Neural crest cell (in vitro differentiated cells): ENCODE measurements at regions not wholly inside any gene's neighbourhood (a gene's known extent, or its start where the extent isn't known, plus 50 kb on each side); places are given as distances from the start of the nearest gene placed in this dataset.

Experiments
- DNase-seq: peaks from one replicate; pipeline ENCODE4 v3.0.0; 2021; ENCODE audit warnings: low read depth, mixed read lengths, low spot score
- H3K27ac Mint-ChIP-seq: one replicate; pipeline ENCODE4 v1.8.0; 2021; ENCODE audit warnings: mild to moderate bottlenecking, mixed read lengths; ENCODE audit not compliant: unreplicated experiment
- H3K27me3 Mint-ChIP-seq: 2 replicates; pipeline ENCODE4 v1.8.0; 2021; ENCODE audit warnings: low read depth, mild to moderate bottlenecking, mixed read lengths
- H3K36me3 Mint-ChIP-seq: 2 replicates; pipeline ENCODE4 v1.8.0; 2021; ENCODE audit warnings: low read depth, mild to moderate bottlenecking, mixed read lengths
- H3K4me1 Mint-ChIP-seq: 2 replicates; pipeline ENCODE4 v1.8.0; 2021; ENCODE audit warnings: mixed read lengths
- H3K4me3 Mint-ChIP-seq: one replicate; pipeline ENCODE4 v1.8.0; 2021; ENCODE audit warnings: mild to moderate bottlenecking, mixed read lengths
- H3K9me3 Mint-ChIP-seq: 2 replicates; pipeline ENCODE4 v1.8.0; 2021; ENCODE audit warnings: mixed read lengths
- TF ChIP-seq, protein P1 (sequence below): fragments of 200-600 bp; sonication (generic); conservative IDR thresholded peaks from 2 replicates; pipeline ENCODE4 v1.5.0; 2021; ENCODE audit warnings: antibody characterized with exemption, mild to moderate bottlenecking

DNA sequence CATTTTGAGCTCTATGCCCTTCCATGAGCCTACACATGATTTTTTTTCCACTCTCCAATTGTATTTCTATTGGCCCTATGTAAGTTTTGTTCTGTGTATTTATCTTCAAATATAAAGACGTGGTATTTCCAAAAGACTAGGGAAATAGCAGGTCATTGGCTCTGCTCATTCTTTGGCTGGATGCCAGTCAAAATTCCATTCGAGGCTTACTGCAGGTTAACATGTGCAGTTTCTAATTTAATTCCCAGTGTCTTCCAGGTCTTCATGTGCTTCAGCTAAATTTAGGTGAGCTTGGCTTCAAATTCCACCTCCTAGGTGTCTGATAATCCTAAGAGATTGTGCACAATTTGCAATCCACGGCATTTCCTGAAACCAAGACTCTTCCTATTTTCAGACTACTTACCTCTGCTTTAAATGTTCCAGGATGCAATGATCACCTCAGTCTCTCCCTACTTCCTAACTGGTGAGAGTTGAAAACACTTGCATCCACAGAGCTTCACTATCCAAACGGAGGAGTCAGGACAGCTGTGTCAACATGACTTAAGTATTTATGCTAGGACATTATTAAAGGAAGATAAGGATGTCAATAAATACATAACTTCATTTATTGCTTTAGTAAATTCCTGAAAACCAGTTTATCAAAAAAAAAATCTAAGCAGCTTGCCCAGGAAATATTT, 236.1 kb downstream of the COL12A1 start:
- H3K4me1 Mint-ChIP-seq: no peaks in the 10 kb centered on the region
- H3K27me3 Mint-ChIP-seq: no peaks in the 10 kb centered on the region
- H3K36me3 Mint-ChIP-seq: no peaks in the 10 kb centered on the region
- no peaks in the 10 kb centered on the region for H3K9me3 Mint-ChIP-seq
- no peak overlapping the region for H3K4me3 Mint-ChIP-seq
- no peak for DNase-seq
- H3K27ac Mint-ChIP-seq: no peak overlapping the region
- TF ChIP-seq, protein P1, sequence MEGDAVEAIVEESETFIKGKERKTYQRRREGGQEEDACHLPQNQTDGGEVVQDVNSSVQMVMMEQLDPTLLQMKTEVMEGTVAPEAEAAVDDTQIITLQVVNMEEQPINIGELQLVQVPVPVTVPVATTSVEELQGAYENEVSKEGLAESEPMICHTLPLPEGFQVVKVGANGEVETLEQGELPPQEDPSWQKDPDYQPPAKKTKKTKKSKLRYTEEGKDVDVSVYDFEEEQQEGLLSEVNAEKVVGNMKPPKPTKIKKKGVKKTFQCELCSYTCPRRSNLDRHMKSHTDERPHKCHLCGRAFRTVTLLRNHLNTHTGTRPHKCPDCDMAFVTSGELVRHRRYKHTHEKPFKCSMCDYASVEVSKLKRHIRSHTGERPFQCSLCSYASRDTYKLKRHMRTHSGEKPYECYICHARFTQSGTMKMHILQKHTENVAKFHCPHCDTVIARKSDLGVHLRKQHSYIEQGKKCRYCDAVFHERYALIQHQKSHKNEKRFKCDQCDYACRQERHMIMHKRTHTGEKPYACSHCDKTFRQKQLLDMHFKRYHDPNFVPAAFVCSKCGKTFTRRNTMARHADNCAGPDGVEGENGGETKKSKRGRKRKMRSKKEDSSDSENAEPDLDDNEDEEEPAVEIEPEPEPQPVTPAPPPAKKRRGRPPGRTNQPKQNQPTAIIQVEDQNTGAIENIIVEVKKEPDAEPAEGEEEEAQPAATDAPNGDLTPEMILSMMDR: no peak

GRCh38 chr6:74967821-74968220, 238.0 kb downstream of the COL12A1 start:
- Mint-ChIP-seq H3K27ac (no peak overlapping the region), H3K4me1 (no peaks in the 10 kb centered on the region), H3K36me3 (no peaks in the 10 kb centered on the region), H3K4me3 (no peak overlapping the region), H3K9me3 (peaks cover 8% of the 10 kb centered on the region), H3K27me3 (no peaks in the 10 kb centered on the region)
- DNase-seq: no peak
- TF ChIP-seq, protein P1: no peak

DNA sequence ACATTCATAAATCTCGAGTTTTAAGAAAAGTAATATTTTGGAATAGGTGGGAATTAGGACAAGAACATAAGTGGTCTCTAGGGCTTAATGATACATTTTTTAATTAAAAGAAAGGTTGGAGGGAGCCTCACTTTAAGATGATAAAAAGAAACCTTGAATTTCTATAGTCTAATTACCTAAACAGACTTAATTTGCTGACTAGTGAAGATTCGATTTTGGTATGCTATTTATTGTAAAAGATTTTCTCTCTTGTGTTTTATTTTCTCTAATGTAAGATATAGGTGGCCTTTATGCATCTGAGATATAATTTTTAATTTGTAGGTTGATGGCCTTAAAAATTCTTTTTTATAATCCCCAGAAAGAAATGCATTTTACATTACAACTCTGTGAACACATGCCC, 239.1 kb downstream of the COL12A1 start:
- TF ChIP-seq, protein P1: no peak
- no peak overlapping the region for H3K27ac Mint-ChIP-seq
- peaks cover 10% of the 10 kb centered on the region for H3K9me3 Mint-ChIP-seq
- H3K4me1 Mint-ChIP-seq: no peaks in the 10 kb centered on the region
- no peak overlapping the region for H3K4me3 Mint-ChIP-seq
- no peaks in the 10 kb centered on the region for H3K27me3 Mint-ChIP-seq
- H3K36me3 Mint-ChIP-seq: no peaks in the 10 kb centered on the region
- DNase-seq: no peak

GRCh38 chr6:74964871-74965441, 240.9 kb downstream of the COL12A1 start:
- Mint-ChIP-seq H3K27me3 (no peaks in the 10 kb centered on the region), H3K4me1 (no peaks in the 10 kb centered on the region), H3K4me3 (no peak overlapping the region), H3K9me3 (peaks cover 10% of the 10 kb centered on the region), H3K36me3 (no peaks in the 10 kb centered on the region), H3K27ac (no peak overlapping the region)
- TF ChIP-seq, protein P1: no peak
- no peak for DNase-seq

GRCh38 chr6:74956559-74957428, 249.1 kb downstream of the COL12A1 start:
- peaks cover 3% of the 10 kb centered on the region for H3K36me3 Mint-ChIP-seq
- H3K27ac Mint-ChIP-seq: no peak overlapping the region
- no peaks in the 10 kb centered on the region for H3K27me3 Mint-ChIP-seq
- no peak overlapping the region for H3K4me3 Mint-ChIP-seq
- peaks cover 6% of the 10 kb centered on the region for H3K9me3 Mint-ChIP-seq
- H3K4me1 Mint-ChIP-seq: no peaks in the 10 kb centered on the region
- DNase-seq: no peak
- TF ChIP-seq, protein P1: no peak
